OCI-LY3 (cell line): ENCODE measurements at regions not wholly inside any gene's neighbourhood (a gene's known extent, or its start where the extent isn't known, plus 50 kb on each side); places are given as distances from the start of the nearest gene placed in this dataset.

Experiments used
- CTCF ChIP-seq: fragments of 200-600, 300-600 bp; sonication (generic); IDR thresholded peaks from 2 replicates; pipeline ENCODE4 v1.5.1; 2014; ENCODE audit warnings: antibody characterized with exemption, low read length, low read depth
- EZH2phosphoT487 ChIP-seq: fragments of 200-600 bp; shearing (Covaris generic); IDR thresholded peaks from 2 replicates; pipeline ENCODE4 v1.6.1; 2018; ENCODE audit warnings: antibody characterized with exemption, mixed run types, low read depth

GRCh38 chr15:70159713-70160009 is 61.9 kb upstream of the TLE3 start:
- no peak for TF ChIP-seq CTCF
- TF ChIP-seq EZH2phosphoT487: no peak
